Suprapubic skin (tissue), 4 donors: ENCODE measurements at regions not wholly inside any gene's neighbourhood (a gene's known extent, or its start where the extent isn't known, plus 50 kb on each side); places are given as distances from the start of the nearest gene placed in this dataset.

Experiments used
- DNase-seq, 2 donors: peaks; one replicate each; pipeline ENCODE4 v3.0.0-alpha.2; 2019; ENCODE audit warnings: low spot score in 2 of 2
- H3K27ac ChIP-seq: fragments of 200-600 bp; sonication (generic); one replicate; pipeline ENCODE4 v1.5.1; 2019
- H3K27me3 ChIP-seq: fragments of 200-600 bp; sonication (generic); one replicate; pipeline ENCODE4 v1.5.1; 2019
- H3K36me3 ChIP-seq: fragments of 200-600 bp; sonication (generic); one replicate; pipeline ENCODE4 v1.5.1; 2019
- H3K4me1 ChIP-seq: fragments of 200-600 bp; sonication (generic); one replicate; pipeline ENCODE4 v1.5.1; 2019
- H3K4me3 ChIP-seq: fragments of 200-600 bp; sonication (generic); one replicate; pipeline ENCODE4 v1.5.1; 2019; ENCODE audit warnings: mild to moderate bottlenecking
- H3K9me3 ChIP-seq: fragments of 200-600 bp; sonication (generic); one replicate; pipeline ENCODE4 v1.5.1; 2019
- EP300 ChIP-seq: sonication (generic); formaldehyde crosslinking; IDR thresholded peaks from one replicate; pipeline ENCODE4 v1.6.1; 2017; ENCODE audit warnings: antibody characterized with exemption
- POLR2A ChIP-seq, 2 donors: fragments of 450-650 bp; IDR thresholded peaks; one replicate each; pipeline ENCODE4 v1.6.1; 2017; ENCODE audit warnings: antibody characterized with exemption in 2 of 2, mild to moderate bottlenecking in 2 of 2, moderate library complexity in 2 of 2
- POLR2AphosphoS5 ChIP-seq, 3 donors: sonication (generic); formaldehyde crosslinking; IDR thresholded peaks; one replicate each; pipeline ENCODE4 v1.6.1; 2017; ENCODE audit warnings: antibody characterized with exemption in 3 of 3
- WGBS: methylation state at CpG from one replicate; pipeline ENCODE4 v1.1.5; 2018; 5-methylcytosine and 5-hydroxymethylcytosine counted together
- TF ChIP-seq, protein P1 (sequence below), 2 donors: fragments of 200-600 bp in 1 of 2; fragments of 450-650 bp in 1 of 2; sonication (generic) in 1 of 2; IDR thresholded peaks; one replicate each; pipeline ENCODE4 v1.5.1; 2016 to 2019; ENCODE audit warnings: antibody characterized with exemption in 2 of 2, mild to moderate bottlenecking in 1 of 2, moderate library complexity in 1 of 2

DNA sequence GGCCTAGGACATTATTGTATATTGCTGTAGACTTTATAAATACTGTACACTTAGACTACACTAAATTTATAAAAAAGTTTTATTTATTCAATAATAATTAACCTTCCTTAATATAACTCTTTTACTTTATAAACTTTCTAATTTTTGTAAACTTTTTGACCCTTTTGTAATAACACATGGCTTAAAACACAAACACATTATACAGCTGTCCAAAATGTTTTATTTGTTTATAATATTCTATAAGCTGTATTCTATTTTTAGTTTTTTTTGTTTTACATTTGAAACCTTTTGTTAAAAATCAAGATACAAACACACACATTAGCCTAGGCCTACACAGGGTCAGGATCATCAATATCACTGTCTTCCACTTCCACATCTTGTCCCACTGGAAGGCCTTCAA is 190.0 kb downstream of the BMP4 start:
- Histone ChIP-seq H3K27ac (no peak overlapping the region), H3K9me3 (no peaks in the 10 kb centered on the region), H3K36me3 (no peaks in the 10 kb centered on the region), H3K27me3 (no peaks in the 10 kb centered on the region), H3K4me3 (no peak overlapping the region), H3K4me1 (no peaks in the 10 kb centered on the region)
- no peak for DNase-seq
- TF ChIP-seq, protein P1, sequence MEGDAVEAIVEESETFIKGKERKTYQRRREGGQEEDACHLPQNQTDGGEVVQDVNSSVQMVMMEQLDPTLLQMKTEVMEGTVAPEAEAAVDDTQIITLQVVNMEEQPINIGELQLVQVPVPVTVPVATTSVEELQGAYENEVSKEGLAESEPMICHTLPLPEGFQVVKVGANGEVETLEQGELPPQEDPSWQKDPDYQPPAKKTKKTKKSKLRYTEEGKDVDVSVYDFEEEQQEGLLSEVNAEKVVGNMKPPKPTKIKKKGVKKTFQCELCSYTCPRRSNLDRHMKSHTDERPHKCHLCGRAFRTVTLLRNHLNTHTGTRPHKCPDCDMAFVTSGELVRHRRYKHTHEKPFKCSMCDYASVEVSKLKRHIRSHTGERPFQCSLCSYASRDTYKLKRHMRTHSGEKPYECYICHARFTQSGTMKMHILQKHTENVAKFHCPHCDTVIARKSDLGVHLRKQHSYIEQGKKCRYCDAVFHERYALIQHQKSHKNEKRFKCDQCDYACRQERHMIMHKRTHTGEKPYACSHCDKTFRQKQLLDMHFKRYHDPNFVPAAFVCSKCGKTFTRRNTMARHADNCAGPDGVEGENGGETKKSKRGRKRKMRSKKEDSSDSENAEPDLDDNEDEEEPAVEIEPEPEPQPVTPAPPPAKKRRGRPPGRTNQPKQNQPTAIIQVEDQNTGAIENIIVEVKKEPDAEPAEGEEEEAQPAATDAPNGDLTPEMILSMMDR (IDR thresholded peaks at IDR 0.05): no peak
- TF ChIP-seq EP300 (no peak), POLR2AphosphoS5 (IDR thresholded peaks at IDR 0.05) (no peak)

DNA sequence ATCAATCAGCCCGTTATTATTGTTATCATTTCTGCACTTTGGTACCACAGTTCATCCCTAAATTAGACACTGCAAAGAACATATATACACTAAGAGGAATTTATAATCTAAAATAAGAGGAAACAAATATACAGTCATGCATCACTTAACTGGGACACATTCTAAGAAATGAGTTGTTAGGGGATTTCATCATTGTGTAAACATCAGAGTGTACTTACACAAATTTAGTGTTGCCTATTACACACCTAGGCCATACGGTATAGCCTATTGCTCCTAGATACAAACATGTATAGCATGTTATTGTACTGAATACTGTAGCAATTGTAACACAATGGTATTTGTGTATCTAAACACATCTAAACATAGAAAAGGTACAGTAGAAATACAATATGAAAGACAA is 190.5 kb downstream of the BMP4 start:
- no peak overlapping the region for H3K27ac ChIP-seq
- no peak overlapping the region for H3K4me3 ChIP-seq
- no peaks in the 10 kb centered on the region for H3K27me3 ChIP-seq
- H3K36me3 ChIP-seq: no peaks in the 10 kb centered on the region
- WGBS: 95% methylated on average over 2 of the region's 2 CpGs
- no peak for DNase-seq
- H3K9me3 ChIP-seq: no peaks in the 10 kb centered on the region
- no peak for TF ChIP-seq POLR2A (IDR thresholded peaks at IDR 0.05)
- TF ChIP-seq EP300: no peak
- no peak for TF ChIP-seq POLR2AphosphoS5 (IDR thresholded peaks at IDR 0.05)
- H3K4me1 ChIP-seq: no peaks in the 10 kb centered on the region

DNA sequence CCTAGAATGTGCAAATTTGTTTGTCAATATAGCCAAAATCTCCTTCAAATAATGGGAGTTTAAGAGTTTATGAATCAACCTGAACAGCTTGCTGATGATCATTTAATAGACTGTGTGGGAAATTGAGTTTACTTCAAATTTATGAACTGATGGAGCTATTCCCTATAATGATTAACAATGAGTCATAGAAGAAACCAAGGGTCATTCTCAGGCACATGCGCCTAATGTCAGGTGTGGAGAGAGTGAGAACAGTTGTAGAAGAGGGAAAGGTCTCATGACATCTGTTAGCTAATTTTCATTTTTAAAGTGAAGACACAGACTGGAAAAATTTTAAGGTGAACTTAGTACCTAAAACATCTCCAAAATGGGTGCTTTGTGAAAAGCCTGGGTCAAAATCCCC is 191.8 kb downstream of the BMP4 start:
- no peaks in the 10 kb centered on the region for H3K9me3 ChIP-seq
- no peaks in the 10 kb centered on the region for H3K27me3 ChIP-seq
- H3K4me1 ChIP-seq: no peaks in the 10 kb centered on the region
- TF ChIP-seq, protein P1 (IDR thresholded peaks at IDR 0.05): no peak
- TF ChIP-seq POLR2AphosphoS5 (IDR thresholded peaks at IDR 0.05) (no peak), EP300 (no peak), POLR2A (IDR thresholded peaks at IDR 0.05) (no peak)
- H3K27ac ChIP-seq: no peak overlapping the region
- H3K4me3 ChIP-seq: no peak overlapping the region
- no peak for DNase-seq
- WGBS: 93% methylated on average over 1 of the region's 1 CpG
- H3K36me3 ChIP-seq: no peaks in the 10 kb centered on the region

DNA sequence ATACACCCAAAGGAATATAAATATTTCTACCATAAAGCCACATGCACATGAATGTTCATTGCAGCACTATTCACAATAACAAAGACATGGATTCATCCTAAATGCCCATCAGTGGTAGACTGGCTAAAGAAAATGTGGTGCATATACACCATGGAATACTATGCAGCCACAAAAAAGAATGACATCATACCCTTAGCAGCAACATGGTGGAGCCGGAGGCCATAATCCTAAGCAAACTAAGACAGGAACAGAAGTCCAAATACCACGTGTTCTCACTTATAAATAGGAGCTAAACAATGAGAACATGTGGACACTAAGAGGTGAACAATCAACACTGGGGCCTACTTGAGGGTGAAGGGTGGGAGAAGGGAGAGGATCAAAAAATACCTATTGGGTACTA is 198.5 kb downstream of the BMP4 start:
- Histone ChIP-seq H3K9me3 (no peaks in the 10 kb centered on the region), H3K36me3 (no peaks in the 10 kb centered on the region), H3K4me3 (no peak overlapping the region), H3K27ac (no peak overlapping the region), H3K27me3 (no peaks in the 10 kb centered on the region), H3K4me1 (no peaks in the 10 kb centered on the region)
- TF ChIP-seq POLR2AphosphoS5 (IDR thresholded peaks at IDR 0.05) (no peak), EP300 (no peak), POLR2A (IDR thresholded peaks at IDR 0.05) (no peak)
- TF ChIP-seq, protein P1 (IDR thresholded peaks at IDR 0.05): no peak
- 88% methylated on average over 2 of the region's 2 CpGs for whole genome bisulfite sequencing
- no peak for DNase-seq

DNA sequence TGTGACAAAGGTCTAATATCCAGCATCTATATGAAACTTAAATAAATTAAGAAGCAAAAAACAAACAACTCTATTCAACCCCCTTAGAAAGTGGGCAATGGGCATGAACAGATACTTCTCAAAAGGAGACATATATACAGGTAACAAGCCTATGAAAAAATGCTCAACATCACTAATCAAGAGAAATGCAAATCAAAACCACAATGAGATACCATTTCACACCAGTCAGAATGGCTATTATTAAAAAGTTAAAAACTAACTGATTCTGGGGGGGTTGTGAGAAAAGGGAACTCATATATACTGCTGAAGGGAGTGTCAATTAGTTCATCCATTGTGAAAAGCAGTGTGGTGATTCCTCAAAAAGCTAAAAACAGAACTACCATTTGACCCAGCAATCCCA is 198.9 kb downstream of the BMP4 start:
- no peaks in the 10 kb centered on the region for H3K36me3 ChIP-seq
- TF ChIP-seq, protein P1 (IDR thresholded peaks at IDR 0.05): no peak
- TF ChIP-seq POLR2A (IDR thresholded peaks at IDR 0.05) (no peak), POLR2AphosphoS5 (IDR thresholded peaks at IDR 0.05) (no peak)
- H3K4me3 ChIP-seq: no peak overlapping the region
- no peaks in the 10 kb centered on the region for H3K9me3 ChIP-seq
- no peaks in the 10 kb centered on the region for H3K27me3 ChIP-seq
- no peak overlapping the region for H3K27ac ChIP-seq
- DNase-seq: no peak
- H3K4me1 ChIP-seq: no peaks in the 10 kb centered on the region

DNA sequence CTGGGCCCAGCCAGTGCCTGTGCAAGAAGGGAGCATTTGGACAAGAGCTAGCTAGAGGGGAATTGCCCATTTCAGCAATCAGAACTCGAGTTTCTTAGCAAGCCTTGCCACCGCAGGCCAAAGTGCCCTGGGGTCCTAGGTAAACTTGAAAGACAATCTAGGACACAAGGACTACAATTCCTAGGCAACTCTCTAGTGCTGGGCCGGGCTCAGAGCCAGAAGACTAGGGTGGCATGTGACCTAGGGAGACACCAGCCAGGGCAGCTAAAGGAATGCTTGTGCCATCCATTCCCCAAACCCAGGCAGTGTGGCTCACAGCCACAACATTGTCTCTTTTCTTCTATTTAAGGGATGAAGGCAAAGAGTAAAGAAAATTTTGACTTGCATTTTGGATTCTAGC is 205.0 kb downstream of the BMP4 start:
- Histone ChIP-seq H3K9me3 (no peaks in the 10 kb centered on the region), H3K4me1 (no peaks in the 10 kb centered on the region), H3K36me3 (no peaks in the 10 kb centered on the region), H3K27me3 (no peaks in the 10 kb centered on the region), H3K27ac (no peak overlapping the region), H3K4me3 (no peak overlapping the region)
- no peak for DNase-seq
- WGBS: 80% methylated on average over 1 of the region's 3 CpGs
- TF ChIP-seq, protein P1 (IDR thresholded peaks at IDR 0.05): no peak
- TF ChIP-seq EP300 (no peak), POLR2AphosphoS5 (IDR thresholded peaks at IDR 0.05) (no peak), POLR2A (IDR thresholded peaks at IDR 0.05) (no peak)
